Upper lobe of left lung (tissue), 6 donors: ENCODE measurements at regions not wholly inside any gene's neighbourhood (a gene's known extent, or its start where the extent isn't known, plus 50 kb on each side); places are given as distances from the start of the nearest gene placed in this dataset.
A peak's percentile ranks its signal among the peaks of the same experiment; 100 is the strongest.

ENCODE experiments used
- ATAC-seq, 2 donors: fragments of 200-7000 bp; cut with Tn5 transposase; one replicate each; pipeline ENCODE4 v1.9.1; 2022; ENCODE audit warnings: mild to moderate bottlenecking in 2 of 2, moderate library complexity in 2 of 2; ENCODE audit not compliant: low FRiP score in 2 of 2
- DNase-seq, 2 donors: peaks; one replicate each; pipeline ENCODE4 v3.0.0-alpha.2; 2019 to 2020
- H3K27ac ChIP-seq, 4 donors: fragments of 200-600 bp; sonication (generic); one replicate each; pipeline ENCODE4 v1.5.1; 2016 to 2019
- H3K27me3 ChIP-seq, 4 donors: fragments of 200-600 bp; sonication (generic); one replicate each; pipeline ENCODE4 v1.5.1; 2017 to 2019
- H3K36me3 ChIP-seq, 4 donors: fragments of 200-600 bp; sonication (generic); one replicate each; pipeline ENCODE4 v1.5.1; 2016 to 2019
- H3K4me1 ChIP-seq, 4 donors: fragments of 200-600 bp; sonication (generic); one replicate each; pipeline ENCODE4 v1.5.1; 2018 to 2019
- H3K4me3 ChIP-seq, 4 donors: fragments of 200-600 bp; sonication (generic); one replicate each; pipeline ENCODE4 v1.5.1; 2017 to 2019; ENCODE audit warnings: mild to moderate bottlenecking in 2 of 4, moderate library complexity in 1 of 4
- H3K9me3 ChIP-seq, 4 donors: fragments of 200-600 bp; sonication (generic); one replicate each; pipeline ENCODE4 v1.5.1; 2018 to 2019
- EP300 ChIP-seq, 4 donors: sonication (generic); formaldehyde crosslinking; IDR thresholded peaks; one replicate each; pipeline ENCODE4 v1.5.1; 2017; ENCODE audit warnings: antibody characterized with exemption in 4 of 4, control low read depth in 2 of 4
- POLR2A ChIP-seq, 4 donors: fragments of 450-650 bp; IDR thresholded peaks; one replicate each; pipeline ENCODE4 v1.5.1; 2016 to 2017; ENCODE audit warnings: antibody characterized with exemption in 4 of 4, mild to moderate bottlenecking in 2 of 4
- POLR2AphosphoS5 ChIP-seq, 2 donors: sonication (generic); formaldehyde crosslinking; IDR thresholded peaks; one replicate each; pipeline ENCODE4 v1.5.1; 2017; ENCODE audit warnings: antibody characterized with exemption in 2 of 2
- WGBS, 2 donors: methylation state at CpG; one replicate each; pipeline ENCODE4 v1.1.5; 2017 to 2018; 5-methylcytosine and 5-hydroxymethylcytosine counted together
- TF ChIP-seq, protein P1 (sequence below), 6 experiments: fragments of 450-650 bp in 4 of 6; fragments of 200-600 bp in 2 of 6; sonication (generic) in 2 of 6; IDR thresholded peaks; one replicate each; pipeline ENCODE4 v1.5.1; 2016 to 2019; ENCODE audit warnings: antibody characterized with exemption in 6 of 6
- donor health status: DM: no; HTN: no; CAD: no; lungs with moderate emphysema.
- donor health status: DM: no; HTN: yes; CAD: no; lungs with severe emphysema.

DNA sequence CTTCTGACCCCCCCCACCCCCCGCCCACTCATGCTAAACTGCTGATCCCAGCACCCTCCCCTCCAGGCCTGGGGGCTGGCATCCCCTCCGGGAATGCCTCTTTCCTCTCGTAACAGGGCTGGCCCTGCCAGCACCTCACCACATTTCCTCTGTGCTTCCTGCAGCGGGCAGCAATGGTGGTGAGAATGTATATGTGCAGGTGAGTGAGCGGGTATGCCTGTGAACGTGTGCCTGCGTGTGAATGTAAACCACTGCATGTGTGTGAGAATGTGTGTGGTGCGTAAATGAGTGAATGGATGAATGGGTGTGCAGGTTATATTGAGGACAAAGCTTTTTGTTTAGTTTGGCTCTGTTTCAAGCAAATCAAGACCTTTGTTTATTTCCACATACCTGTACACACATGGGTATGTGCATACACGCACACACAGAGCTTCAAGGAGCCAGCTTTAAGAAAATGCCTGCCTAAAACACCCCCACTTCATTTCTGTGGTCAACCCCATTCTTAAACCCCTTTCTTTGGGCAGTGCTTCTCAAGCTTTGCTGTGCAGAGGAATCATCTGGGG lies 95.7 kb upstream of the SHB start:
- TF ChIP-seq, protein P1, sequence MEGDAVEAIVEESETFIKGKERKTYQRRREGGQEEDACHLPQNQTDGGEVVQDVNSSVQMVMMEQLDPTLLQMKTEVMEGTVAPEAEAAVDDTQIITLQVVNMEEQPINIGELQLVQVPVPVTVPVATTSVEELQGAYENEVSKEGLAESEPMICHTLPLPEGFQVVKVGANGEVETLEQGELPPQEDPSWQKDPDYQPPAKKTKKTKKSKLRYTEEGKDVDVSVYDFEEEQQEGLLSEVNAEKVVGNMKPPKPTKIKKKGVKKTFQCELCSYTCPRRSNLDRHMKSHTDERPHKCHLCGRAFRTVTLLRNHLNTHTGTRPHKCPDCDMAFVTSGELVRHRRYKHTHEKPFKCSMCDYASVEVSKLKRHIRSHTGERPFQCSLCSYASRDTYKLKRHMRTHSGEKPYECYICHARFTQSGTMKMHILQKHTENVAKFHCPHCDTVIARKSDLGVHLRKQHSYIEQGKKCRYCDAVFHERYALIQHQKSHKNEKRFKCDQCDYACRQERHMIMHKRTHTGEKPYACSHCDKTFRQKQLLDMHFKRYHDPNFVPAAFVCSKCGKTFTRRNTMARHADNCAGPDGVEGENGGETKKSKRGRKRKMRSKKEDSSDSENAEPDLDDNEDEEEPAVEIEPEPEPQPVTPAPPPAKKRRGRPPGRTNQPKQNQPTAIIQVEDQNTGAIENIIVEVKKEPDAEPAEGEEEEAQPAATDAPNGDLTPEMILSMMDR (IDR thresholded peaks at IDR 0.05), result no peak
- no peak for TF ChIP-seq EP300 (IDR thresholded peaks at IDR 0.05)
- no peak for TF ChIP-seq POLR2AphosphoS5 (IDR thresholded peaks at IDR 0.05)
- ATAC-seq (no peak), DNase-seq (peak in 1 of 2 donors; percentile 16)
- Histone ChIP-seq H3K4me3 (no peak overlapping the region), H3K27me3 (no peaks in the 10 kb centered on the region), H3K9me3 (peaks cover 0 to 2% (median 0%) of the 10 kb centered on the region in 4 donors), H3K36me3 (no peaks in the 10 kb centered on the region), H3K4me1 (peaks cover 0 to 3% (median 0%) of the 10 kb centered on the region in 4 donors), H3K27ac (no peak overlapping the region)
- 56 to 65% methylated on average over 9 of the region's 9 CpGs for WGBS, 2 donors

DNA sequence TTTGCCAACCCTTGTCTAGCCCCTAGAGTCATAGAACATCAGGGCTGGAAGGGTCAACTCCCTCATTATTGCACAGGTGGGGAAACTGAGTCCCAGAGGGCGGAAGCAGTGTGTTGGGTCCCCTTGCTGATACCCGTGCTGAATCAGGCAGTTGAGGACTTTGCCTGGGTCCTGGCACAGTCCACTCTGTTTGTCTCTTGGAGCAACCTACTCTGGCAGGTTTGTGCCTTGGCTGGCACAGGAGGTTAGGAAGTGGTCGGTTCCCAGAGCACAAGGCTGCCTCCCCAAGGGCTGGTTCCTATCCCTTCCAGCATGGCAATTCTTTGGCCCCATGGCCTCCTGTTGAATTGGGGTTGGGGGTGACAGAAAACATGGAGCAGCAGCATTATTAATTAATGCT lies 94.5 kb upstream of the SHB start:
- Histone ChIP-seq H3K27ac (no peak overlapping the region), H3K27me3 (no peaks in the 10 kb centered on the region), H3K36me3 (no peaks in the 10 kb centered on the region), H3K4me1 (peaks cover 0 to 3% (median 0%) of the 10 kb centered on the region in 4 donors), H3K9me3 (no peaks in the 10 kb centered on the region), H3K4me3 (no peak overlapping the region)
- no peak for ATAC-seq
- no peak for DNase-seq
- no peak for TF ChIP-seq POLR2AphosphoS5 (IDR thresholded peaks at IDR 0.05)
- TF ChIP-seq, protein P1 (IDR thresholded peaks at IDR 0.05), result no peak
- no peak for TF ChIP-seq POLR2A (IDR thresholded peaks at IDR 0.05)
- TF ChIP-seq EP300 (IDR thresholded peaks at IDR 0.05), result no peak
- WGBS, 2 donors, result 76 to 100% methylated on average over 2 to 3 of the region's 3 CpGs

DNA sequence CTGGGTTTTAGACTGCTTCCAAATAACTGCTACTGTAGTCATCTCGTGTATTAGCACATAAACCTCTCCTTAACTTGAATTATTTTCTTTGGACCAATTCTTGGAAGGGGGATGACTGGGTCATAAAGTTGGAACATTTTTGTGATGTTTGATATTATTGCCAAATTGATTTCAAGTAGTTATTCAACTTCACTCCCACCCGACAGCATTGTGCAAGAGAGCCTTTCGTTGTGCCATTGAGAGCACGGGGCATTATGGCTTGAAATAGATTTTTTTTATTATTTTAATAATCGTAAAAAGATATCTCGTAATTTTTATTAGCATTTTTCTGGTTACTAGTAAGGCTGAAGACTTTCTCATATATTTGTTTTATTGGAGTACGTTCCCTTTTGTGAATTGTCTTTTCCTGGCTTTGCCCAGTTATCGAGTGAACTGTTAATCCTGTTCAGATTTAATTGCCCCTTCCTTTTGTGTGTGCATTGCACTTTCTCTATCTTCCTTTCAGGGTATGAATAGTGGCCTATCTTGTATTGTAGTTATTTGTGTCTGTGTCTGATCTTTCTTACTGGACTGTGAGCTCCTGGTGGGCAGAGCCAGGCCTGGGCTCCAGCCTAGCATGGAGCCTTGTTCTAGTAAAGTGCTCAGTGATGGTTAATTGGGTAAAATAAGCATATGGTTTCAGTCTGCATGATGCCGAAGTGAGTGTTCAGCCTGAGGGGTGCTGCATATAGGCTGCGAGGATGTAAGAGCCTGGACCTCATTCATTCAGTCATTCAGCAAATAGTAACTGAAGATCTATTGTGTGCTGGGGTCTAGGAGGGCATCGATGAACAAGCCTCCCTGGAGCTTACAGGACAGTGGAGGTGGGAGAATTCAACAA lies 93.5 kb upstream of the SHB start:
- ATAC-seq (no peak), DNase-seq (no peak)
- no peak overlapping the region for H3K4me3 ChIP-seq
- TF ChIP-seq, protein P1 (IDR thresholded peaks at IDR 0.05), result no peak
- TF ChIP-seq POLR2A (IDR thresholded peaks at IDR 0.05), result no peak
- no peak for TF ChIP-seq EP300 (IDR thresholded peaks at IDR 0.05)
- no peak for TF ChIP-seq POLR2AphosphoS5 (IDR thresholded peaks at IDR 0.05)
- no peaks in the 10 kb centered on the region for H3K36me3 ChIP-seq
- H3K4me1 ChIP-seq, result peaks cover 0 to 3% (median 0%) of the 10 kb centered on the region in 4 donors
- 67 to 68% methylated on average over 11 of the region's 11 CpGs for WGBS, 2 donors
- H3K9me3 ChIP-seq, result no peaks in the 10 kb centered on the region
- no peak overlapping the region for H3K27ac ChIP-seq
- H3K27me3 ChIP-seq, result no peaks in the 10 kb centered on the region

DNA sequence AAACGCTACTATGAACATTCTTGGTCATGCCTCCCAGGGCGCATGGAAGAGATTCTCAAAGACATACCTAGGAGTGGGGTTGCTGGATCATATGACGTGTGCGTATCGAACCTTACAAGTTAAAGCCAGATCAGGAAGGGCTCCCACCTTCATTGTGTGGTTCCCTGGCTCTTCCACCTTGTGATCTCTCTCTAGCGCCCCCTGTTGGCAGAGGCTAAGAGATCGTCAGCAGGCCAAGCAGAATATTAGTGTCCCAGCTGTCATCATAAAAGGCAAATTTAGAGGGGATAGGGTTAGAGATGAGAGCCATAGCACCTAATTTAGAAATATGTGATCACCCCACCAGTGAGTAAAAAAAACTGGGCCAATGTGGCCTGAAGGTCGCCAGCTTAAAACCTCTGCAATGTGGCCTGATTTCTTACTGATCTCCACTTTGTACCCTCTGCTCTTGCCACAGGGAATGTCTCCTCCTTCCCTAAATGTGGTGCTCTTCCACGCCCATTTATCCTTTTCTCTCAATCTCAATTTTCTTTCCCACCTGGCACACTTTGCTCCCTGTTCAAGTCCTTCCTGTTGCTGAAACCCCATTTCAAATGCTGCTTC lies 91.7 kb upstream of the SHB start:
- Histone ChIP-seq H3K4me3 (no peak overlapping the region), H3K9me3 (no peaks in the 10 kb centered on the region), H3K4me1 (peaks cover 0 to 3% (median 0%) of the 10 kb centered on the region in 4 donors), H3K27ac (no peak overlapping the region), H3K27me3 (no peaks in the 10 kb centered on the region), H3K36me3 (no peaks in the 10 kb centered on the region)
- WGBS, 2 donors, result 48 to 49% methylated on average over 9 of the region's 9 CpGs
- ATAC-seq, result peak in 1 of 2 donors; percentile 75
- no peak for TF ChIP-seq POLR2AphosphoS5 (IDR thresholded peaks at IDR 0.05)
- TF ChIP-seq, protein P1 (IDR thresholded peaks at IDR 0.05), result peak; percentile 57 to 77 (median 68)
- peak in 1 of 2 donors; percentile 57 for DNase-seq
